ENCODE measurements at regions not wholly inside any gene's neighbourhood (a gene's known extent, or its start where the extent isn't known, plus 50 kb on each side); places are given as distances from the start of the nearest gene placed in this dataset.

- no peak for DNase-seq (ENCODE audit: low spot score)
These were observed 67.6 kb downstream of the COX18 start for GRCh38 chr4:73001885-73002284.

- no peak for DNase-seq (ENCODE audit: low spot score)
These were observed 72.1 kb downstream of the COX18 start for GRCh38 chr4:72997409-72997808.

GRCh38 chr4:72994670-72995069 lies 74.8 kb downstream of the COX18 start:
- no peak for DNase-seq (ENCODE audit: low spot score)

- DNase-seq (ENCODE audit: low spot score) = no peak
These were observed 75.6 kb downstream of the COX18 start for GRCh38 chr4:72993876-72994275.

DNA sequence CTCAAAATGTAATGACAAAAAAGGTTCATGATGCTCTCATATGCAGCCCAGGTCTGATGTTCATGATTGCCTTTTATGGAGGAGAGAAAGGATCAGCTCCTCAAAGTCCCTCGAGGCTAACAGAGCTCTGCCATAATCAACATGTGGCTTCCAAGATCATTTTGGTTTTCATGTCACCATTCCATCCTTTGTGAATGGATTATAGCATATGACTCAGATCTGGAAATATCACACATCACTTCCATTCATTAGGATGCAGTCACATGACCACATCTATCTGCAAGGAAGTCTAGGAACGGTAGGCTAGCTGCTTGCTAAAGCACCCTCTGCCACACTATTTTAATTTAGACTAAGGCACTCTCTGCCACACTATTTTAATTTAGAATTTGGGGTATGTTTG lies 77.6 kb downstream of the COX18 start:
- DNase-seq (ENCODE audit: low spot score) = no peak

DNA sequence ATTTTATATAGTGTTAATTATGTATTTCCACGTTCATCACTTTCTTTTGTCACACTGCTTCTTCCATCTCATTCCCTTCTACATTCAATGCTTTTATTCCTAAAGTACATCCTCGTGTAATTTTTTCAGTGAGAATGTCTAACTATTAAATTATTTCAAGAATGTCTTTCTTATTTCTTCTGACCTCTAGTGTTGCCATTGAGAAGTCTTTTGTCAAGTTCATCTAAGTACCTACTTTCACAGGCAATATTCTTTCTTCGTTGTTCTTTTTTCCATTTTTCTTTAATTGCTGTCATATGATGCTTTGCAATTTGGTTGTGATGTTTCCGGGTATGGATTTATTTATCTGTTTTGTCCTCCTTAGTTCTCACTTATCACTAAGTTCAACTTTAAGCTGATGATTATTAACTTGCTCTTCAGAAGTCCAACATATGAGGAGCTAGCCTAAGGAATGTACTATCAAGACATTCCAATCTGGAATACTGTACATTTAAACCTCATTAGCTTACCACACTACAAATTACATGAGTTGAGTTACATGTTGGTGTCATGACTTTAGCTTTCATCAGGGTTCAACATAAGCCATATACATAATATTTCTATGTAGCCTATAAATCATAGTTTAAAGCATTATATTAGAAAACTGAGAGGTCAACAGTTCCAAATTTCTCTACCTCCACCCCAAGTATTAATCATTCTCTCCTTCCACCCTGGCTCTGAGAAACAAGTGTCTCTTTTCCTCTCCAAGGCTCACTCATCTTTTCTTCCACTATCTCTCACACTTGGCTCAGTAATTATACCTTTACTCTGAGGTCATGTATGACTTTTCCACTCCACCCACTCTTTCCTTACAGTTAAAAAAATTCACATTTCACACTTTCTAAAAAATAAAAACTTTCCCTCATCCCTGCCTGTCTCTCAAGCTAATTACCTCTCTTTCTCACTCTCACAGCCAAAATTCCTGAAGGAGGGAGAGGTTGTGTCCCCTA lies 81.5 kb downstream of the COX18 start:
- DNase-seq (ENCODE audit: low spot score) = no peak

- no peak for DNase-seq (ENCODE audit: low spot score)
These were observed 85.2 kb downstream of the COX18 start for GRCh38 chr4:72984351-72984750.

- DNase-seq (ENCODE audit: low spot score) = no peak
These were observed 85.8 kb downstream of the COX18 start for GRCh38 chr4:72983709-72984108.

- no peak for DNase-seq (ENCODE audit: low spot score)
These were observed 91.5 kb downstream of the COX18 start for GRCh38 chr4:72977936-72978485.

GRCh38 chr4:72975488-72975784 lies 94.1 kb downstream of the COX18 start:
- no peak for DNase-seq (ENCODE audit: low spot score)

- no peak for DNase-seq (ENCODE audit: low spot score)
These were observed 94.6 kb downstream of the COX18 start for GRCh38 chr4:72974694-72975487.

DNA sequence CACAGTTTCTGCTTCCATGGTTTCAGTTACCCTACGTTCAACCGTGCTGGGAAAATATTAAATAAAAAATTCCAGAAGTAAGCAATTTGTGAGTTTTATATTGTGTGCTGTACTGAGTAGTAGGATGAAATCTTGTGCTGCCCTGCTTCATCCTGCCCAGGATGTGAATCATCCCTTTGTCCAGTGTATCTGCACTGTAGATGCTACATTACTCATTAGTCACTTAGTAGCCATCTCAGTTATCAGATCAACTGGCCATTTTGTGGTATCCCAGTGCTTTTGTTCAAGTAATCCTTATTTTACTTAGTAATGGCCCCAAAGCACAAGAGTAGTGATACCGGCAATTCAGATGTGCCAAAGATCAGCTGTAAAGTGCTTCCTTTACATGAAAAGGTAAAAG lies 97.9 kb downstream of the COX18 start:
- no peak for DNase-seq (ENCODE audit: low spot score)

DNA sequence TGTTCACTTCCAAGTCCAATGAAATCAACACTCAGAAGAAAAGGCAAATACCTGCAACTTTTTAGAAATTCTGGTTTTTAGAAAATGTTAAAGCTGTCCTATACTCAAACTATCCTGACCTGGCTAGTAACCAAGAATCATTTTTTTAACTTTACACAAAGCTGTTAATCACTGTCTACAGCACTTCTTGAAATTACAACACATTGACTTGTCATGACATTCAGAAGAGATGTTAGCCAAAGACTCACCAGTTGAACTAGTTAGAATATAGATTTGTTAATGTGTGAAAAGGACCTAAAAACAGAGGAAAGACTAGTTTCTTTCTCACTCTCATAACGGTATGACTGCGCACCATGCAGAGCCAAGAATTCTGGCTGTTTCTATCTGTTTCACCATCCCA lies 98.8 kb downstream of the COX18 start:
- no peak for DNase-seq (ENCODE audit: low spot score)

DNA sequence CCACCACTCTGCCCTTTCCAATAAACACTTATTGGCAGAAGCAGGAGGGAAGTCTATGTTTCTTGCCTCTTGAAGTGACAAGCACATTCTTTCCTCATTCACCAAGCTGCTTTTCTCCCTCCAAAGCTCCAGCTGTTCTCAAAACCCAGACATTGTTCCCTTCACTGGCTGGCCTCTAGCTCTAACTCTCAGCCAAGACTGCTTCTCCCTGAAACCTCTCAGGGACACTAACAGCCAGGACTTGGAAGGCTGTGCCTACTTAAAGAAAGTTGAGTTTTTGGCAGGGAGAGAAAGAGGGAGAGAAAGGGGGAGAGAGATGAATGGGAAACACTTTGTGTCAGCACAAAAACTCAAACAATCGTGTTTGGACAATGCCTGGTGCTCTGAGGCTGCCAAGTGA lies 99.5 kb downstream of the COX18 start:
- DNase-seq (ENCODE audit: low spot score) = no peak

DNA sequence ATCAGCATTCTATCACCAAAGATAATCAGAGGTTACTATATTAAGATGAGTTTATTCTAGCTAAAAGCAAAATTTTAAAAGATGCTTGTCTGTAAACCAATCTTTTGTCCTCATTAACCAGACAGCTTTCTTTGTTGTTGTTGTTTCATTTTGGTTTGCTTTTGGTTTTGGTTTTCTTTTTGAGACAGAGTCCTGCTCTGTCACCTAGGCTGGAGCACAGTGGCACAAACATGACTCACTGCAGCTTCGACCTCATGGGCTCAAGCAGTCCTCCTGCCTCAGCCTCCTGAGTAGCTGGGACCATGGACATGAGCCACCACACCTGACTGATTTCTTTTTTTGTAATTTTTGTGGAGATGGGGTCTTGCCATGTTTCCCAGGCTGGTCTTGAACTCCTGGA lies 102.9 kb downstream of the COX18 start:
- DNase-seq (ENCODE audit: low spot score) = no peak

GRCh38 chr4:72959411-72959810 lies 110.1 kb downstream of the COX18 start:
- DNase-seq (ENCODE audit: low spot score) = no peak

DNA sequence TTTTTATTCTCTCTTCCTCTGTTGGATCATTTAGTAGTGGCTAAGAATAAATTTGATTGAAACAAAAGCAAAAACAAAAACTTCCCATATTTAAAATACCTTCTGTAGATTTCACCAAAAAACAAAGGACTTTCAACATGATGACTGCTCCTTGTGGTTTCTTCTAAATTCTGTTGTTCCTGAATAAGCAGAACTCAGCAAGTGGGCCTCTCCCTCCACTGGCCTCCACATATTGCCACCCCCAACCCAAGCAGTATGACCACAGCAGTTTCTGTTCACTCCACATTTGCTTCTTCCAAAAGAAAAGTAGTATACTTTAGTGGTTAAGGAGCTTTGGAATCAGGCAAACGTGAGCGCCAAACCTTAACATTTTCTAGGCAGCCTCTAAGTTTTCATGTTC lies 114.7 kb downstream of the COX18 start:
- DNase-seq (ENCODE audit: low spot score) = no peak

GRCh38 chr4:72953571-72953970 lies 115.9 kb downstream of the COX18 start:
- no peak for DNase-seq (ENCODE audit: low spot score)

DNA sequence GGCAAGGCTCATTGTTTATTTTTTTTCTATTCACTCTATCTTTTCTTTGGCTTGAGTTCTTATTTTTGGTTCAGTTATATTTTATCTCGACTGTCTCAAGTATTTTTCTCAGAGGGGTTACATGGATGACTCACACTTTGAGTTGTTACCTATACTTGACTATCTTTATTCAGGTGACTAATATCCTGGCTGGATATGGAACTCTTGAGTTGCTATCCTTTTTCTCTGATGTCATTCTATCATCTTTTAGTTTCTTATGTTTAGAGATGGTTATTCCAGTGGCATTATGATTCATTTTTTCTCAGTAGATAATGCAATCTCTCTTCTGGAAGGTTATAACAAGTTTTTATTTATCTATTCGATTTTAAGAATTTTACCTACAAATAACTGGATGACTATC lies 117.9 kb downstream of the COX18 start:
- no peak for DNase-seq (ENCODE audit: low spot score)

DNA sequence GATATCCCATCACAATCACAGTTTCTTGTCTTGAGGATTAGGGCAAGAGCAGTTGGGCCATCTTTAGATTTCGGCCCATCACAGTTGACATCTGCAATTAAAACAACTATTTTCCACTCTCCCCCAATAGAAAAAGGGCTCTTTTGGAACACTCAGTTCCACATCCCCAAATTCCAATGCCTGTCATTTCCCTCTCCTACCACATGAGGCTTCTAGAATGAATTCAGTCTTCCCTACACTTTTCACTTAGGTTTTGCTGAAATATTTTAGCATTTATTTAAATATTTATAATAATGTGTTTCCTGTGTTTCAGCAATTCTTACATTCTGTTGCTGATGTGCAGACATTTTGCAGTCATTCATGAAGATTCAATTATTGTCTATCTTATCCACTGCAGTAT lies 118.4 kb downstream of the COX18 start:
- DNase-seq (ENCODE audit: low spot score) = no peak

- no peak for DNase-seq (ENCODE audit: low spot score)
These were observed 121.4 kb downstream of the COX18 start for GRCh38 chr4:72948080-72948479.

DNA sequence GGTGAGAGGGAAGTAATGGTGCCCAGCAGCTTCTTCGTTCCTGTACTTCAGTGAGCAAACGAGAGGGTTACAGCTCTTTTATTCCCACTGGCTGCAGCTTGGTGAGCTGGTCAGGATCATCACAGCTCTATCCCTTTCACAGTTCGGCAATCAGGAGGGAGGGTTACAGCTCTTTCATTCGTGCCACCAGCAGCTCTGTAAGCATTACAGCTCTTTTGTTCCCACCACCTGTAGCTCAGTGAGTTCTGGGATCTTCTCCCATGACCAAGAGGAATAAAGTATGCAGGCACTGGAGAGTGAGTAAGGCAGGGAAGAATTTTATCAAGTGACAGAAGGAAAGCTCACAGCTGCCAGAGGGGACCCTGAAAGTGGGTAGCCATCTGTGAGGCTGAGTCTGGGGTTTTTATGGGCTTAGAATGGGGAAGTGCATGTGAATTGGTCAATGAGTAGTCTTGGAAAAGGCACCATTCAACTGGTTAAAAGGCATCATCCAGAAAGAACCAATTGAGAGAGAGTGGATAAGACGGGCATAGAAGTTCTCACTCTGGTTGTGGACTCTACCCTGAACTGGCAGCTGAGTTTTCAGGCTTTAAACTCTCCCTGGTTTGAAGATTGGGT lies 123.7 kb downstream of the COX18 start:
- no peak for DNase-seq (ENCODE audit: low spot score)

- DNase-seq (ENCODE audit: low spot score) = no peak
These were observed 127.0 kb downstream of the COX18 start for GRCh38 chr4:72942565-72942964.

All from hematopoietic multipotent progenitor cell treated with erythropoietin and hydrocortisone succinate and interleukin-3 and kit ligand, for 17 days (in vitro differentiated cells).